ENCODE measurements at regions not wholly inside any gene's neighbourhood (a gene's known extent, or its start where the extent isn't known, plus 50 kb on each side); places are given as distances from the start of the nearest gene placed in this dataset.

DNA sequence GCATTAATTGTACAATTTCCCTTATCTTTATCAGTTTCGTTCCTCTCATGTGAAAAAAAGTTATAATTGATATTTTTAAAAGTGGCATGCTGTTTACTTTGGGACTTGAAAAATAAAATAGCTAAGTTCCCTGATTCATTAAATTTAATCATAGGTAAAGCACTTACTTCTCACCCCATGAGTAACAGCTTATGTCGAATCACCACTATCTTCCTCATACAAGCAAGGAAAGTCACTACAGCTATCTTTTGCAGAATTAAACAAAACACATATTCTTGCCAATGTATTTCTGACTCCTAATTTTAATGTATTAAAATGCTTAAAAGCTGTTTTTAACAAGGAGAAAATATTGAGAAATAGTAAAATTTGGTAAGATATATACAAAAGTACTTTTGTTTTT is 832.4 kb upstream of the PCDH10 start:
- TF ChIP-seq, protein P1, sequence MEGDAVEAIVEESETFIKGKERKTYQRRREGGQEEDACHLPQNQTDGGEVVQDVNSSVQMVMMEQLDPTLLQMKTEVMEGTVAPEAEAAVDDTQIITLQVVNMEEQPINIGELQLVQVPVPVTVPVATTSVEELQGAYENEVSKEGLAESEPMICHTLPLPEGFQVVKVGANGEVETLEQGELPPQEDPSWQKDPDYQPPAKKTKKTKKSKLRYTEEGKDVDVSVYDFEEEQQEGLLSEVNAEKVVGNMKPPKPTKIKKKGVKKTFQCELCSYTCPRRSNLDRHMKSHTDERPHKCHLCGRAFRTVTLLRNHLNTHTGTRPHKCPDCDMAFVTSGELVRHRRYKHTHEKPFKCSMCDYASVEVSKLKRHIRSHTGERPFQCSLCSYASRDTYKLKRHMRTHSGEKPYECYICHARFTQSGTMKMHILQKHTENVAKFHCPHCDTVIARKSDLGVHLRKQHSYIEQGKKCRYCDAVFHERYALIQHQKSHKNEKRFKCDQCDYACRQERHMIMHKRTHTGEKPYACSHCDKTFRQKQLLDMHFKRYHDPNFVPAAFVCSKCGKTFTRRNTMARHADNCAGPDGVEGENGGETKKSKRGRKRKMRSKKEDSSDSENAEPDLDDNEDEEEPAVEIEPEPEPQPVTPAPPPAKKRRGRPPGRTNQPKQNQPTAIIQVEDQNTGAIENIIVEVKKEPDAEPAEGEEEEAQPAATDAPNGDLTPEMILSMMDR (IDR thresholded peaks at IDR 0.05; ENCODE audit: insufficient read depth, low read depth, low read length, missing control alignments): no peak
- no peak for DNase-seq (ENCODE audit: low read depth)
- no peak overlapping the region for H3K4me3 ChIP-seq (ENCODE audit: low read depth, low read length)

DNA sequence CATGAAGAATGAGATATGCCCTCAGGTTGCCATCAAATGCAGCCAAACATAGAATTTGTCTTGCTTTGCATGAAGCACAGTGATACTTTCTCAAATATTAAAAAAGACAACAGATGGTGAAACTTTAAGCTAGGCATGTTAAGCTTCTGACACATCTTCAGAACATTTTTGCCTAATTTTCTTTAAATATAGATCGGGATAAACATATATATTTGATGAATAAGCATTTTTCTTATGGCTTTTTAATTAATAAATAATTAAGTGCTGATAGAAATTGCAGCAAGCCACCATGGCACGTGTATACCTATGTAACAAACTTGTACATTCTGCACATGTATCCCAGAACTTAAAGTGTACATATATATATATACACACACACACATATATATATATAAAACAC is 831.2 kb upstream of the PCDH10 start:
- DNase-seq (ENCODE audit: low read depth): no peak
- TF ChIP-seq, protein P1 (IDR thresholded peaks at IDR 0.05; ENCODE audit: insufficient read depth, low read depth, low read length, missing control alignments): no peak
- H3K4me3 ChIP-seq (ENCODE audit: low read depth, low read length): no peak overlapping the region

DNA sequence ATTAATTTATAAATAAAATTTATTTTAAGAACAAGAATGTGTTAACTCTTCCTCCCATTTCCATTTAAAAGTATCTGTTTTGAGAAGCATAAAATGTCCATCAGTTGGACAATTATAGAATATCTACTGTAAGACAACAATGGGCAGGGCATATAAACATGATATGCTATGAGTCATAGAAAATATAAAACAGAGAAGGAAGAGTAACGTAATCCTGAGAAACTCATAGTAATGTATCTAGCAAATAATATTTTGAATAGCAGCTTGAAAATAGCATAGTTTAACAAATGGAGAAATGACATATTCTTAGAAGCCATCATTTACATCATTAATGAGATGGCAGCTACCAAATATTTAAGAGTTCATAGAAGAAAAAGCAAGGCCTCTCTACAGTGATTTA is 820.3 kb upstream of the PCDH10 start:
- DNase-seq (ENCODE audit: low read depth): no peak

DNA sequence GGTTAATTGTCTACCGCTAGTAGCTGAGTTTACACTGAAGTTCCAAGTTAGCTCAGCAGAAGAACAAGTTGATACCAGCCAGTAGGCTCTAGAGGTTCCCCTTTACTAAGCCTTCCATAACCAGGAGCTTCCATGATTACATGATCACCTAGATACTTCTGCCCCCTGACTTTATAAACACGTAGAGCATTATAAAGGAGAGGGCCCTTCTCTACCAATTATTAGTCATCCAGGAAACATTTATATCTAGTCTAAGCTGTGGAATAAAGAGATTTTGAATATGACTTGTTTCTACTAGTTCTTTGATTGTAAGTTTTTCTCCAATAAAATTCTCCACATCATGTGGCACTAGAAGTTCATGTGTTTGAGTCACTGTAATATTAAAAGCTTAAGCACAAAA is 818.1 kb upstream of the PCDH10 start:
- TF ChIP-seq, protein P1 (IDR thresholded peaks at IDR 0.05; ENCODE audit: insufficient read depth, low read depth, low read length, missing control alignments): no peak
- H3K4me3 ChIP-seq (ENCODE audit: low read depth, low read length): no peak overlapping the region
- no peak for DNase-seq (ENCODE audit: low read depth)

More for the DNA sequence above, 820.3 kb upstream of the PCDH10 start:
- no peak overlapping the region for H3K4me3 ChIP-seq (ENCODE audit: low read depth, low read length)
- TF ChIP-seq, protein P1 (IDR thresholded peaks at IDR 0.05; ENCODE audit: insufficient read depth, low read depth, low read length, missing control alignments): no peak

DNA sequence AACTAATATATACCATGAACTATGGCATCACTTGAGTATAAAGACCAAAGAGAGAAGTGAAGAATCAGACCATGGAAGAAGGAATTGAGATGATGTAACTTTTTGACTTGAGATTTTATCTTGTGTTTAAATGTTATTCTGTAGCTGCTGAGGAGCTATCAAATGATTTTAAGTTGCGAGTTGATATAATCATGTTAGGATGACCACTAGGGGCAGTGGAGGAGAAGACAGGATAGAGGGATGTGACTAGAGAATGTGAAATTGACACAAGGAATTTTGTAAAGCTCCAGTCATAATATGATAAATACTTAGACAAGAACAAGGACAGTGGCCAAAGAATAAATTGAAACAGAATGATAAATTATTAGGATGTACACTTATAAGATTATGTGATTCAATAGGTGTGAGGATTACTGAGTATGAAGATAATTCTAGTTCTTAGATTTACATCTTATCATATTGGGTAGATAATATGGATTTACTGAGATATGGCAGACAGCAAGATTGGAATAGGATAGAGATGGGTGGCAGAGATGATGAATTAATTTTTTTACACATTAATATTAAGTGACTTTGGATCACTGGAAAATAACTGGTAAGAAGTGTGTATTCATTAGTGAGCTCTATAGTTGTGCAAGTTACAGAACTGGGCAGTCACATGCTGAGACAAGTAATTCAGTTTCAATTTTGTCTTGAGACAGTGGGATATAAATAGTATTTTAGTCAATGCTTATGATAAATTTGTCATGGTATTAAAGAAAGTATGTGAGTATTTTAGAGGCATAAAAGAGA is 816.0 kb upstream of the PCDH10 start:
- TF ChIP-seq, protein P1 (IDR thresholded peaks at IDR 0.05; ENCODE audit: insufficient read depth, low read depth, low read length, missing control alignments): no peak
- no peak overlapping the region for H3K4me3 ChIP-seq (ENCODE audit: low read depth, low read length)
- DNase-seq (ENCODE audit: low read depth): no peak

DNA sequence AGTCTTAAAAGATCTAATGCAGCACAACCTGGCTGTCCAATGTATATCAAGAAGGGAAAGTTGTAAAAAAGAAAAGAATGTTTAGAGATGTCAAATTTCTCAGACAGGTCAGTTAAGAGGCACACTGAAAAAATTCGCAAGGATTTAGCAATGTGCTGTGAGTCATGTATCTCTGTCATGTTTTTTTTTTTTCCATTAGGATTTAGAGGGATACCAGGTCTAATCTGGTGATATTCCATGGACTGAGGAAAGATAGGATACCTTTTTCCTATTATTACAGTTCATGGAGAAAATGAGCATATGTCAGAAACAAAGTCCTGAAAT is 815.4 kb upstream of the PCDH10 start:
- no peak overlapping the region for H3K4me3 ChIP-seq (ENCODE audit: low read depth, low read length)
- no peak for DNase-seq (ENCODE audit: low read depth)
- TF ChIP-seq, protein P1 (IDR thresholded peaks at IDR 0.05; ENCODE audit: insufficient read depth, low read depth, low read length, missing control alignments): no peak

DNA sequence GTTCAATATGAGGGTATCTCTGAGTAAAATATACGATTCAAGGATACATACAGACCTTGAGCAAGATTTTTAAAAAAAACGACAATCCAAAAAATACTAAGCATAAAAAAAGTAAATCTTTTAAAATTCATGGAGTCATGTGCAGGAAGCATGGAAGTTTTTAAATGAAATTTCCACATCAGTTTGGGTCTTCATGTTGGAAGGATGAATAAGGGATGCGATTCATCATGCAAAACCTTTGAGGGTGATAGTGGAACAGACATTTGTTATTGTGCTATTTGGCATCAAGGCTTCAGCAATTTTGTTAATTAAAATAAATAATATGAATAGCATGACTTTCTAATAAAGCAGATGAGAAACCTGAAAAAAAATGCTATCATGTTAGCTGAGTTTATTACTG is 815.0 kb upstream of the PCDH10 start:
- no peak for DNase-seq (ENCODE audit: low read depth)
- TF ChIP-seq, protein P1 (IDR thresholded peaks at IDR 0.05; ENCODE audit: insufficient read depth, low read depth, low read length, missing control alignments): no peak
- H3K4me3 ChIP-seq (ENCODE audit: low read depth, low read length): no peak overlapping the region

All from GM12865 (cell line).